22Rv1 (cell line): ENCODE measurements at regions not wholly inside any gene's neighbourhood (a gene's known extent, or its start where the extent isn't known, plus 50 kb on each side); places are given as distances from the start of the nearest gene placed in this dataset.

Experiments
- ZFX ChIP-seq: fragments of 450-650 bp; IDR thresholded peaks from 2 replicates; pipeline ENCODE4 v1.6.1; 2017; ENCODE audit warnings: antibody characterized with exemption, borderline replicate concordance
- TF ChIP-seq, protein P1 (sequence below): fragments of 450-650 bp; IDR thresholded peaks from 2 replicates; pipeline ENCODE4 v1.5.1; 2017; ENCODE audit warnings: mild to moderate bottlenecking

GRCh38 chr16:72409423-72409822 is 237.5 kb upstream of the PMFBP1 start:
- TF ChIP-seq, protein P1, sequence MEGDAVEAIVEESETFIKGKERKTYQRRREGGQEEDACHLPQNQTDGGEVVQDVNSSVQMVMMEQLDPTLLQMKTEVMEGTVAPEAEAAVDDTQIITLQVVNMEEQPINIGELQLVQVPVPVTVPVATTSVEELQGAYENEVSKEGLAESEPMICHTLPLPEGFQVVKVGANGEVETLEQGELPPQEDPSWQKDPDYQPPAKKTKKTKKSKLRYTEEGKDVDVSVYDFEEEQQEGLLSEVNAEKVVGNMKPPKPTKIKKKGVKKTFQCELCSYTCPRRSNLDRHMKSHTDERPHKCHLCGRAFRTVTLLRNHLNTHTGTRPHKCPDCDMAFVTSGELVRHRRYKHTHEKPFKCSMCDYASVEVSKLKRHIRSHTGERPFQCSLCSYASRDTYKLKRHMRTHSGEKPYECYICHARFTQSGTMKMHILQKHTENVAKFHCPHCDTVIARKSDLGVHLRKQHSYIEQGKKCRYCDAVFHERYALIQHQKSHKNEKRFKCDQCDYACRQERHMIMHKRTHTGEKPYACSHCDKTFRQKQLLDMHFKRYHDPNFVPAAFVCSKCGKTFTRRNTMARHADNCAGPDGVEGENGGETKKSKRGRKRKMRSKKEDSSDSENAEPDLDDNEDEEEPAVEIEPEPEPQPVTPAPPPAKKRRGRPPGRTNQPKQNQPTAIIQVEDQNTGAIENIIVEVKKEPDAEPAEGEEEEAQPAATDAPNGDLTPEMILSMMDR: no peak
- TF ChIP-seq ZFX: no peak
